NCI-H2171 (cell line): ENCODE measurements at regions not wholly inside any gene's neighbourhood (a gene's known extent, or its start where the extent isn't known, plus 50 kb on each side); places are given as distances from the start of the nearest gene placed in this dataset.

Experiments
- DNase-seq: peaks from one replicate; lab custom pipeline; 2025; lab: John Stamatoyannopoulos, UW

- no peak for DNase-seq
Measured at GRCh38 chr1:115893545-115893944, 52.6 kb upstream of the NHLH2 start.

GRCh38 chr1:115898020-115898419 is 57.1 kb upstream of the NHLH2 start:
- DNase-seq = no peak

GRCh38 chr1:115900856-115901255 is 59.9 kb upstream of the NHLH2 start:
- DNase-seq = no peak

- DNase-seq = no peak
Measured at GRCh38 chr1:115906627-115907026, 65.7 kb upstream of the NHLH2 start.

GRCh38 chr1:115907092-115907491 is 66.2 kb upstream of the NHLH2 start:
- no peak for DNase-seq

GRCh38 chr1:115908565-115909274 is 67.6 kb upstream of the SLC22A15 start:
- DNase-seq = no peak

- DNase-seq = no peak
Measured at GRCh38 chr1:115910231-115910630, 66.1 kb upstream of the SLC22A15 start.

GRCh38 chr1:115911294-115911693 is 65.0 kb upstream of the SLC22A15 start:
- DNase-seq = peak; percentile 12

GRCh38 chr1:115912116-115912515 is 64.2 kb upstream of the SLC22A15 start:
- DNase-seq = no peak

- peak; percentile 91 for DNase-seq
Measured at GRCh38 chr1:115922801-115923200, 53.5 kb upstream of the SLC22A15 start.

GRCh38 chr1:115924770-115925169 is 51.5 kb upstream of the SLC22A15 start:
- peak; percentile 17 for DNase-seq

GRCh38 chr1:115925467-115925866 is 50.8 kb upstream of the SLC22A15 start:
- no peak for DNase-seq
